Trophoblast cell (in vitro differentiated cells and primary cell): ENCODE measurements at regions not wholly inside any gene's neighbourhood (a gene's known extent, or its start where the extent isn't known, plus 50 kb on each side); places are given as distances from the start of the nearest gene placed in this dataset.

ENCODE experiments used
- DNase-seq, 2 donors: peaks; one replicate each; pipeline ENCODE4 v3.0.0-alpha.2; 2016
- H2AFZ ChIP-seq: 2 replicates; pipeline ENCODE4 v1.6.1; 2013; ENCODE audit warnings: low read length, moderate library complexity, mild to moderate bottlenecking; ENCODE audit not compliant: insufficient read depth, poor library complexity
- H2AK5ac ChIP-seq: 2 replicates; pipeline ENCODE4 v1.6.1; 2013; ENCODE audit warnings: mild to moderate bottlenecking, low read length
- H2BK120ac ChIP-seq: 2 replicates; pipeline ENCODE4 v1.6.1; 2013; ENCODE audit warnings: low read length, mild to moderate bottlenecking, moderate library complexity; ENCODE audit not compliant: insufficient read depth, poor library complexity
- H2BK12ac ChIP-seq: 2 replicates; pipeline ENCODE4 v1.6.1; 2013; ENCODE audit warnings: mild to moderate bottlenecking, low read length, moderate library complexity
- H2BK5ac ChIP-seq: 2 replicates; pipeline ENCODE4 v1.6.1; 2013; ENCODE audit warnings: low read length, low read depth, moderate library complexity, mild to moderate bottlenecking; ENCODE audit not compliant: poor library complexity
- H3K14ac ChIP-seq: 2 replicates; pipeline ENCODE4 v1.6.1; 2013; ENCODE audit warnings: mild to moderate bottlenecking, low read length
- H3K18ac ChIP-seq: 2 replicates; pipeline ENCODE4 v1.6.1; 2013; ENCODE audit warnings: mild to moderate bottlenecking, low read length
- H3K23ac ChIP-seq: 2 replicates; pipeline ENCODE4 v1.6.1; 2013; ENCODE audit warnings: low read length
- H3K27ac ChIP-seq: 2 replicates; pipeline ENCODE4 v1.5.1; 2013; ENCODE audit warnings: low read depth, mild to moderate bottlenecking, inconsistent platforms, low read length, moderate library complexity
- H3K27me3 ChIP-seq: 2 replicates; pipeline ENCODE4 v1.6.1; 2013; ENCODE audit warnings: inconsistent platforms, mild to moderate bottlenecking, low read length, moderate library complexity; ENCODE audit not compliant: insufficient read depth
- H3K36me3 ChIP-seq, 2 experiments: 1 replicate in 1 of 2; 2 replicates in 1 of 2; pipeline ENCODE4 v1.6.1; 2013; ENCODE audit warnings: low read length in 2 of 2, mild to moderate bottlenecking in 2 of 2, moderate library complexity in 1 of 2; ENCODE audit not compliant: insufficient read depth in 2 of 2, control insufficient read depth in 1 of 2
- H3K4ac ChIP-seq: 2 replicates; pipeline ENCODE4 v1.6.1; 2013; ENCODE audit warnings: low read depth, mild to moderate bottlenecking, low read length, moderate library complexity
- H3K4me1 ChIP-seq, 2 experiments: 1 replicate in 1 of 2; 2 replicates in 1 of 2; pipeline ENCODE4 v1.6.1; 2013; ENCODE audit warnings: low read length in 2 of 2, mild to moderate bottlenecking in 2 of 2, moderate library complexity in 1 of 2; ENCODE audit not compliant: insufficient read depth in 2 of 2, control insufficient read depth in 1 of 2
- H3K4me2 ChIP-seq: 2 replicates; pipeline ENCODE4 v1.6.1; 2013; ENCODE audit warnings: inconsistent platforms, mild to moderate bottlenecking, low read length, moderate library complexity
- H3K4me3 ChIP-seq: 2 replicates; pipeline ENCODE4 v1.5.1; 2013; ENCODE audit warnings: mild to moderate bottlenecking, low read depth, low read length, inconsistent platforms
- H3K79me1 ChIP-seq: one replicate; pipeline ENCODE4 v1.6.1; 2013; ENCODE audit warnings: low read length
- H3K79me2 ChIP-seq: 2 replicates; pipeline ENCODE4 v1.6.1; 2013; ENCODE audit warnings: low read length, mild to moderate bottlenecking; ENCODE audit not compliant: control insufficient read depth, insufficient read depth, poor library complexity
- H3K9ac ChIP-seq: 2 replicates; pipeline ENCODE4 v1.6.1; 2013; ENCODE audit warnings: mild to moderate bottlenecking, low read length
- H3K9me3 ChIP-seq: 2 replicates; pipeline ENCODE4 v1.6.1; 2013; ENCODE audit warnings: low read depth, mild to moderate bottlenecking, control low read depth, inconsistent platforms, low read length; ENCODE audit not compliant: insufficient read depth
- H4K12ac ChIP-seq: 2 replicates; pipeline ENCODE4 v1.6.1; 2013; ENCODE audit warnings: low read depth, mild to moderate bottlenecking, low read length, moderate library complexity
- H4K8ac ChIP-seq: 2 replicates; pipeline ENCODE4 v1.6.1; 2013; ENCODE audit warnings: low read depth, mild to moderate bottlenecking, low read length, moderate library complexity
- H4K91ac ChIP-seq: one replicate; pipeline ENCODE4 v1.6.1; 2013; ENCODE audit warnings: low read depth, mild to moderate bottlenecking, low read length, moderate library complexity
- WGBS: extraction: QIAGEN DNeasy Blood & Tissue Kit; methylation state at CpG from one replicate; pipeline ENCODE4 v1.1.7; 2013; ENCODE audit warnings: missing lambda C conversion rate; ENCODE audit not compliant: insufficient read length, insufficient coverage; ENCODE audit errors: extremely low coverage; 5-methylcytosine and 5-hydroxymethylcytosine counted together

GRCh38 chr16:51845586-51846305 is 694.7 kb upstream of the SALL1 start:
- no peak overlapping the region for H2AK5ac ChIP-seq
- H3K27me3 ChIP-seq: no peaks in the 10 kb centered on the region
- H3K23ac ChIP-seq: no peak overlapping the region
- H3K27ac ChIP-seq: no peak overlapping the region
- no peaks in the 10 kb centered on the region for H3K79me1 ChIP-seq
- no peak overlapping the region for H3K18ac ChIP-seq
- no peak overlapping the region for H2BK5ac ChIP-seq
- no peaks in the 10 kb centered on the region for H3K79me2 ChIP-seq
- H3K9me3 ChIP-seq: no peaks in the 10 kb centered on the region
- H4K12ac ChIP-seq: no peak overlapping the region
- H3K4me1 ChIP-seq: no peaks in the 10 kb centered on the region
- H2AFZ ChIP-seq: no peak overlapping the region
- no peak overlapping the region for H3K4me3 ChIP-seq
- H2BK120ac ChIP-seq: no peak overlapping the region
- no peak overlapping the region for H4K91ac ChIP-seq
- no peak overlapping the region for H3K14ac ChIP-seq
- H4K8ac ChIP-seq: no peak overlapping the region
- no peak overlapping the region for H2BK12ac ChIP-seq
- H3K36me3 ChIP-seq: no peaks in the 10 kb centered on the region
- no CpG with 5 or more reads among the region's 19 CpGs for WGBS
- no peak overlapping the region for H3K9ac ChIP-seq
- H3K4me2 ChIP-seq: no peak overlapping the region
- DNase-seq: no peak
- H3K4ac ChIP-seq: no peak overlapping the region

- Histone ChIP-seq H3K4me2 (no peak overlapping the region), H4K12ac (no peak overlapping the region), H3K79me1 (no peaks in the 10 kb centered on the region), H2AK5ac (no peak overlapping the region), H2AFZ (no peak overlapping the region), H3K4me1 (peaks cover 0 to 2% of the 10 kb centered on the region in 2 experiments), H3K14ac (no peak overlapping the region), H3K27me3 (no peaks in the 10 kb centered on the region), H3K79me2 (no peaks in the 10 kb centered on the region), H4K8ac (no peak overlapping the region), H3K9me3 (no peaks in the 10 kb centered on the region), H3K23ac (no peak overlapping the region), H2BK12ac (no peak overlapping the region), H4K91ac (no peak overlapping the region), H3K18ac (no peak overlapping the region), H2BK5ac (no peak overlapping the region), H2BK120ac (no peak overlapping the region), H3K4me3 (no peak overlapping the region), H3K27ac (no peak overlapping the region), H3K36me3 (no peaks in the 10 kb centered on the region), H3K9ac (no peak overlapping the region), H3K4ac (no peak overlapping the region)
- no peak for DNase-seq
- no CpG with 5 or more reads among the region's 1 CpG for WGBS
These were observed 688.8 kb upstream of the SALL1 start for GRCh38 chr16:51839727-51840462.

- no peaks in the 10 kb centered on the region for H3K36me3 ChIP-seq
- no peak overlapping the region for H3K18ac ChIP-seq
- H3K79me1 ChIP-seq: no peaks in the 10 kb centered on the region
- H2BK120ac ChIP-seq: no peak overlapping the region
- no peaks in the 10 kb centered on the region for H3K9me3 ChIP-seq
- H3K4me3 ChIP-seq: no peak overlapping the region
- no peak overlapping the region for H3K4me2 ChIP-seq
- H3K27me3 ChIP-seq: no peaks in the 10 kb centered on the region
- no peak overlapping the region for H2AFZ ChIP-seq
- H3K79me2 ChIP-seq: no peaks in the 10 kb centered on the region
- no peak overlapping the region for H3K4ac ChIP-seq
- H4K12ac ChIP-seq: no peak overlapping the region
- no peak overlapping the region for H3K14ac ChIP-seq
- no CpG with 5 or more reads among the region's 3 CpGs for WGBS
- no peak overlapping the region for H4K91ac ChIP-seq
- no peak overlapping the region for H3K23ac ChIP-seq
- H4K8ac ChIP-seq: no peak overlapping the region
- no peak overlapping the region for H2BK12ac ChIP-seq
- DNase-seq: no peak
- H2AK5ac ChIP-seq: no peak overlapping the region
- no peak overlapping the region for H3K27ac ChIP-seq
- H3K9ac ChIP-seq: no peak overlapping the region
- no peak overlapping the region for H2BK5ac ChIP-seq
- H3K4me1 ChIP-seq: no peaks in the 10 kb centered on the region
These were observed 683.7 kb upstream of the SALL1 start for GRCh38 chr16:51834794-51835193.

GRCh38 chr16:51834133-51834532 is 683.1 kb upstream of the SALL1 start:
- no peak overlapping the region for H4K8ac ChIP-seq
- no peak overlapping the region for H2BK120ac ChIP-seq
- no peak overlapping the region for H2BK12ac ChIP-seq
- no peak overlapping the region for H3K23ac ChIP-seq
- no peak overlapping the region for H3K14ac ChIP-seq
- no CpG with 5 or more reads among the region's 10 CpGs for whole genome bisulfite sequencing
- H3K4ac ChIP-seq: no peak overlapping the region
- no peaks in the 10 kb centered on the region for H3K27me3 ChIP-seq
- H4K12ac ChIP-seq: no peak overlapping the region
- H3K4me1 ChIP-seq: no peaks in the 10 kb centered on the region
- H3K27ac ChIP-seq: no peak overlapping the region
- H3K36me3 ChIP-seq: no peaks in the 10 kb centered on the region
- H2BK5ac ChIP-seq: no peak overlapping the region
- no peak overlapping the region for H3K9ac ChIP-seq
- no peaks in the 10 kb centered on the region for H3K9me3 ChIP-seq
- H2AFZ ChIP-seq: no peak overlapping the region
- no peak overlapping the region for H3K4me2 ChIP-seq
- no peak overlapping the region for H2AK5ac ChIP-seq
- no peak overlapping the region for H3K18ac ChIP-seq
- no peak overlapping the region for H3K4me3 ChIP-seq
- no peak for DNase-seq
- H3K79me2 ChIP-seq: no peaks in the 10 kb centered on the region
- H4K91ac ChIP-seq: no peak overlapping the region
- no peaks in the 10 kb centered on the region for H3K79me1 ChIP-seq
